IMR-90 (cell line): ENCODE measurements at regions not wholly inside any gene's neighbourhood (a gene's known extent, or its start where the extent isn't known, plus 50 kb on each side); places are given as distances from the start of the nearest gene placed in this dataset.

Experiments used
- ATAC-seq: fragments of 200-7000 bp; cut with Tn5 transposase; 2 replicates; pipeline ENCODE4 v1.9.1; 2020; ENCODE audit warnings: low read depth, mild to moderate bottlenecking, moderate library complexity
- BruUV-seq: library from RNA; stranded (reverse); fragments of 400-500 nt; replicated peaks from 2 replicates; lab custom pipeline; 2021; lab: Mats Ljungman, UMichigan
- CTCF ChIA-PET: fragments of 300-600 bp; formaldehyde crosslinking; extraction: SDS; loops from one replicate; lab custom pipeline; 2021; ENCODE audit warnings: antibody characterized with exemption; lab: Yijun Ruan, JAX
- POLR2A ChIA-PET: fragments of 300-600 bp; sonication (Branson Sonifier 250); formaldehyde crosslinking; loops from one replicate; lab custom pipeline; 2022; ENCODE audit warnings: antibody characterized with exemption; ENCODE audit not compliant: unreplicated experiment; lab: Charles Lee
- DNase-seq: peaks from one replicate; pipeline ENCODE4 v3.0.0; 2013
- H2AFZ ChIP-seq: replicated peaks from 2 replicates; pipeline ENCODE3; 2013; ENCODE audit warnings: low read length, mild to moderate bottlenecking; ENCODE audit not compliant: poor library complexity
- H2AK5ac ChIP-seq: 2 replicates; pipeline ENCODE4 v1.6.1; 2013; ENCODE audit warnings: low read depth, low read length, inconsistent platforms
- H2AK9ac ChIP-seq: replicated peaks from 2 replicates; pipeline ENCODE3; 2013; ENCODE audit warnings: mild to moderate bottlenecking, low read depth, low read length, moderate library complexity; ENCODE audit not compliant: poor library complexity
- H2BK120ac ChIP-seq: 2 replicates; pipeline ENCODE4 v1.6.1; 2013; ENCODE audit warnings: low read depth, low read length, inconsistent platforms
- H2BK15ac ChIP-seq: 3 replicates; pipeline ENCODE4 v1.6.1; 2013; ENCODE audit warnings: low read depth, low read length, inconsistent platforms
- H2BK20ac ChIP-seq: 2 replicates; pipeline ENCODE4 v1.6.1; 2013; ENCODE audit warnings: low read depth, mild to moderate bottlenecking, inconsistent platforms, low read length, moderate library complexity
- H2BK5ac ChIP-seq: 2 replicates; pipeline ENCODE4 v1.6.1; 2013; ENCODE audit warnings: mild to moderate bottlenecking, low read depth, low read length, inconsistent platforms; ENCODE audit not compliant: poor library complexity, severe bottlenecking
- H3K14ac ChIP-seq: replicated peaks from 2 replicates; pipeline ENCODE4 v1.6.1; 2013; ENCODE audit warnings: low read depth, low read length, inconsistent platforms
- H3K18ac ChIP-seq: 2 replicates; pipeline ENCODE4 v1.6.1; 2013; ENCODE audit warnings: low read depth, low read length, control low read depth
- H3K23ac ChIP-seq: 2 replicates; pipeline ENCODE4 v1.6.1; 2013; ENCODE audit warnings: low read depth, low read length, inconsistent platforms
- H3K27ac ChIP-seq: 2 replicates; pipeline ENCODE4 v1.5.1; 2013; ENCODE audit warnings: mild to moderate bottlenecking, control low read depth, low read length; ENCODE audit not compliant: insufficient read depth
- H3K27me3 ChIP-seq: 2 replicates; pipeline ENCODE4 v1.6.1; 2013; ENCODE audit warnings: low read length; ENCODE audit not compliant: control insufficient read depth, insufficient read depth
- H3K36me3 ChIP-seq: 2 replicates; pipeline ENCODE4 v1.6.1; 2013; ENCODE audit warnings: low read length, mixed read lengths; ENCODE audit not compliant: control insufficient read depth, insufficient read depth
- H3K4ac ChIP-seq: 2 replicates; pipeline ENCODE4 v1.6.1; 2013; ENCODE audit warnings: low read depth, low read length, inconsistent platforms
- H3K4me1 ChIP-seq: 2 replicates; pipeline ENCODE4 v1.6.1; 2013; ENCODE audit warnings: low read length, mixed read lengths; ENCODE audit not compliant: control insufficient read depth, insufficient read depth
- H3K4me2 ChIP-seq: 2 replicates; pipeline ENCODE4 v1.6.1; 2013; ENCODE audit warnings: low read depth, mild to moderate bottlenecking, control low read depth, low read length, moderate library complexity
- H3K4me3 ChIP-seq: 2 replicates; pipeline ENCODE4 v1.5.1; 2013; ENCODE audit warnings: low read depth, mild to moderate bottlenecking, control low read depth, low read length, moderate library complexity; ENCODE audit not compliant: insufficient read depth
- H3K56ac ChIP-seq: 2 replicates; pipeline ENCODE4 v1.6.1; 2013; ENCODE audit warnings: low read length, inconsistent platforms; ENCODE audit not compliant: insufficient read depth; ENCODE audit errors: extremely low read depth
- H3K79me1 ChIP-seq, 2 experiments: 2 replicates each; pipeline ENCODE4 v1.6.1; 2013; ENCODE audit warnings: low read length in 2 of 2, inconsistent platforms in 1 of 2, low read depth in 1 of 2
- H3K9ac ChIP-seq: 2 replicates; pipeline ENCODE4 v1.6.1; 2013; ENCODE audit warnings: low read depth, low read length, control low read depth
- H3K9me1 ChIP-seq: 2 replicates; pipeline ENCODE4 v1.6.1; 2013; ENCODE audit warnings: low read length, inconsistent platforms; ENCODE audit not compliant: insufficient read depth
- H3K9me3 ChIP-seq: 2 replicates; pipeline ENCODE4 v1.6.1; 2013; ENCODE audit warnings: low read length; ENCODE audit not compliant: control insufficient read depth, insufficient read depth
- H4K20me1 ChIP-seq: 2 replicates; pipeline ENCODE4 v1.6.1; 2013; ENCODE audit warnings: low read length, inconsistent platforms; ENCODE audit not compliant: insufficient read depth
- H4K5ac ChIP-seq: 2 replicates; pipeline ENCODE4 v1.6.1; 2013; ENCODE audit warnings: mild to moderate bottlenecking, low read depth, low read length, control low read depth
- H4K8ac ChIP-seq, 2 experiments: 2 replicates each; pipeline ENCODE4 v1.6.1; 2013; ENCODE audit warnings: low read depth in 2 of 2, low read length in 2 of 2, control low read depth in 1 of 2, inconsistent platforms in 1 of 2
- H4K91ac ChIP-seq: 2 replicates; pipeline ENCODE4 v1.6.1; 2013; ENCODE audit warnings: low read depth, low read length, inconsistent platforms; ENCODE audit not compliant: insufficient read depth
- BHLHE40 ChIP-seq: fragments of 150-350 bp; IDR thresholded peaks from 2 replicates; pipeline ENCODE4 v1.6.1; 2016; ENCODE audit warnings: mild to moderate bottlenecking, low read depth, low read length
- CEBPB ChIP-seq: IDR thresholded peaks from 2 replicates; pipeline ENCODE4 v1.6.1; 2012; ENCODE audit warnings: low read depth, low read length, improper control_type of control experiment
- CHD1 ChIP-seq: IDR thresholded peaks from 2 replicates; pipeline ENCODE4 v1.6.1; 2012; ENCODE audit warnings: low read depth, low read length, improper control_type of control experiment
- CTCF ChIP-seq: conservative IDR thresholded peaks from 2 replicates; pipeline ENCODE4 v1.5.1; 2012; ENCODE audit warnings: mild to moderate bottlenecking, low read depth, low read length, improper control_type of control experiment
- ELK1 ChIP-seq: fragments of 150-350 bp; IDR thresholded peaks from 2 replicates; pipeline ENCODE4 v1.6.1; 2016; ENCODE audit warnings: low read depth, mild to moderate bottlenecking, low read length, moderate library complexity, borderline replicate concordance
- FOS ChIP-seq: fragments of 150-350 bp; IDR thresholded peaks from 2 replicates; pipeline ENCODE4 v1.6.1; 2016; ENCODE audit warnings: low read depth, low read length
- MAFK ChIP-seq: IDR thresholded peaks from 2 replicates; pipeline ENCODE4 v1.6.1; 2012; ENCODE audit warnings: low read depth, low read length, improper control_type of control experiment
- MAZ ChIP-seq: IDR thresholded peaks from 2 replicates; pipeline ENCODE4 v1.6.1; 2012; ENCODE audit warnings: low read depth, mild to moderate bottlenecking, low read length, improper control_type of control experiment, moderate library complexity, borderline replicate concordance
- MXI1 ChIP-seq: IDR thresholded peaks from 2 replicates; pipeline ENCODE4 v1.6.1; 2012; ENCODE audit warnings: low read depth, mild to moderate bottlenecking, low read length, moderate library complexity, borderline replicate concordance
- NFE2L2 ChIP-seq: fragments of 150-350 bp; IDR thresholded peaks from 2 replicates; pipeline ENCODE4 v1.6.1; 2016; ENCODE audit warnings: low read depth, mild to moderate bottlenecking, low read length
- POLR2A ChIP-seq: IDR thresholded peaks from 2 replicates; pipeline ENCODE4 v1.6.1; 2012; ENCODE audit warnings: mild to moderate bottlenecking, low read depth, low read length
- RCOR1 ChIP-seq: IDR thresholded peaks from 2 replicates; pipeline ENCODE4 v1.6.1; 2012; ENCODE audit warnings: mild to moderate bottlenecking, low read length, improper control_type of control experiment; ENCODE audit not compliant: insufficient replicate concordance
- RFX5 ChIP-seq: IDR thresholded peaks from 2 replicates; pipeline ENCODE4 v1.8.0; 2012; ENCODE audit warnings: low read depth, mild to moderate bottlenecking, low read length, moderate library complexity
- SMC3 ChIP-seq: fragments of 150-350 bp; IDR thresholded peaks from 2 replicates; pipeline ENCODE4 v1.6.1; 2016; ENCODE audit warnings: low read depth, mild to moderate bottlenecking, antibody characterized with exemption, low read length, moderate library complexity
- USF2 ChIP-seq: fragments of 150-350 bp; IDR thresholded peaks from 2 replicates; pipeline ENCODE4 v1.6.1; 2017; ENCODE audit warnings: mild to moderate bottlenecking, antibody characterized with exemption, low read length, low read depth
- WGBS, 2 experiments: methylation state at CpG; one replicate each; pipeline versions ENCODE4 v1.1.5 to v1.1.7; 2013; ENCODE audit warnings: missing lambda C conversion rate in 2 of 2; ENCODE audit not compliant: insufficient read length in 1 of 2; ENCODE audit errors: extremely low coverage in 2 of 2; 5-methylcytosine and 5-hydroxymethylcytosine counted together
- dilution Hi-C: fragments of 300-500 bp; cut with HindIII; formaldehyde crosslinking; loops from one replicate; pipeline ENCODE4 v1.14.3; 2018; ENCODE audit warnings: low sequenced_read_pairs; ENCODE audit not compliant: unreplicated experiment
- in situ Hi-C: fragments of 300-500 bp; cut with MboI; formaldehyde crosslinking; loops from 3 replicates; pipeline ENCODE4 v1.14.3; 2019; ENCODE audit warnings: low sequenced_read_pairs, inconsistent platforms, mixed read lengths
- intact Hi-C: fragments of 100-400 bp; cut with micrococcal nuclease; formaldehyde crosslinking; loops from 2 replicates; pipeline ENCODE4 v1.10.0; 2022

- Histone ChIP-seq H4K20me1 (no peaks in the 10 kb centered on the region), H3K36me3 (no peaks in the 10 kb centered on the region), H2AK5ac (no peak overlapping the region), H2AFZ (no peak overlapping the region), H2BK5ac (no peak overlapping the region), H2BK15ac (no peak overlapping the region), H3K9ac (no peak overlapping the region), H3K56ac (no peak overlapping the region), H3K18ac (no peak overlapping the region), H2BK20ac (no peak overlapping the region), H4K91ac (no peak overlapping the region), H4K8ac (no peak overlapping the region), H2BK120ac (no peak overlapping the region), H3K79me1 (no peaks in the 10 kb centered on the region), H3K23ac (no peak overlapping the region), H4K5ac (no peak overlapping the region), H3K9me1 (no peaks in the 10 kb centered on the region), H3K4me3 (no peak overlapping the region), H3K27ac (no peak overlapping the region), H3K27me3 (no peaks in the 10 kb centered on the region), H3K4me2 (no peak overlapping the region), H2AK9ac (no peak overlapping the region), H3K14ac (no peak overlapping the region), H3K9me3 (peaks cover 3% of the 10 kb centered on the region; the same call in 1 of the 2 replicates), H3K4ac (no peak overlapping the region), H3K4me1 (no peaks in the 10 kb centered on the region)
- no CpG with 5 or more reads among the region's 6 CpGs for WGBS, 2 experiments
- intact Hi-C loops (no loop called here), in situ Hi-C loops (no loop called here), dilution Hi-C loops (no loop called here)
- ChIA-PET POLR2A (no interaction called here), CTCF (no interaction called here)
- DNase-seq, result no peak
- no peak for ATAC-seq
- no TSS peak for BruUV-seq
- TF ChIP-seq MAZ (no peak), MAFK (no peak), CTCF (no peak), SMC3 (no peak), NFE2L2 (no peak), ELK1 (no peak), RCOR1 (no peak), RFX5 (no peak), POLR2A (no peak), CHD1 (no peak), BHLHE40 (no peak), FOS (no peak), CEBPB (no peak), MXI1 (no peak), USF2 (no peak)
Observed at GRCh38 chr2:60071490-60071831, 482.0 kb downstream of the BCL11A start.
